Transverse colon (tissue), 4 donors: ENCODE measurements at regions not wholly inside any gene's neighbourhood (a gene's known extent, or its start where the extent isn't known, plus 50 kb on each side); places are given as distances from the start of the nearest gene placed in this dataset.

Source experiments
- DNase-seq: peaks from one replicate; pipeline ENCODE4 v3.0.0-alpha.2; 2019
- H3K27ac ChIP-seq, 4 donors: fragments of 200-600 bp; sonication (generic); 2 replicates each; pipeline ENCODE4 v1.5.1; 2016 to 2018; ENCODE audit warnings: inconsistent platforms in 4 of 4
- H3K27me3 ChIP-seq: fragments of 200-600 bp; sonication (generic); 2 replicates; pipeline ENCODE4 v1.5.1; 2017; ENCODE audit warnings: inconsistent platforms
- H3K36me3 ChIP-seq, 4 donors: fragments of 200-600 bp; sonication (generic); 2 replicates each; pipeline ENCODE4 v1.5.1; 2017 to 2019; ENCODE audit warnings: inconsistent platforms in 4 of 4
- H3K4me1 ChIP-seq, 4 donors: fragments of 200-600 bp; sonication (generic); 2 replicates each; pipeline ENCODE4 v1.5.1; 2017 to 2020; ENCODE audit warnings: inconsistent platforms in 4 of 4
- H3K4me3 ChIP-seq, 4 donors: fragments of 200-600 bp; sonication (generic); 1 replicate in 1 of 4; 2 replicates in 3 of 4; pipeline versions ENCODE4 v1.5.1 to v1.6.1; 2017 to 2019; ENCODE audit warnings: inconsistent platforms in 4 of 4
- H3K9me3 ChIP-seq, 2 donors: fragments of 200-600 bp; sonication (generic); 2 replicates each; pipeline ENCODE4 v1.5.1; 2017 to 2019; ENCODE audit warnings: inconsistent platforms in 2 of 2
- EP300 ChIP-seq: sonication (generic); formaldehyde crosslinking; IDR thresholded peaks from one replicate; pipeline ENCODE4 v1.6.1; 2017; ENCODE audit warnings: antibody characterized with exemption, low read depth
- POLR2A ChIP-seq: fragments of 450-650 bp; IDR thresholded peaks from one replicate; pipeline ENCODE4 v1.6.1; 2016; ENCODE audit warnings: antibody characterized with exemption, mild to moderate bottlenecking, moderate library complexity
- POLR2AphosphoS5 ChIP-seq, 3 donors: sonication (generic); formaldehyde crosslinking; IDR thresholded peaks; one replicate each; pipeline ENCODE4 v1.6.1; 2016; ENCODE audit warnings: antibody characterized with exemption in 3 of 3
- WGBS, 2 donors: methylation state at CpG; one replicate each; pipeline ENCODE4 v1.1.5; 2018; ENCODE audit warnings: low coverage in 1 of 2; 5-methylcytosine and 5-hydroxymethylcytosine counted together
- in situ Hi-C, 4 donors: fragments of 200-750 bp; cut with MboI; loops; one replicate each; pipeline versions ENCODE4 v1.15.0 to v1.15.1; 2017; ENCODE audit warnings: low sequenced_read_pairs in 3 of 4, low pct_ligation_motif_present in 1 of 4, low pct_unique_long_range_greater_than_20kb in 1 of 4
- intact Hi-C: fragments of 100-400 bp; cut with DNase I; formaldehyde crosslinking; loops from one replicate; pipeline ENCODE4 v1.15.1; 2023; ENCODE audit warnings: low total_unique reads
- TF ChIP-seq, protein P1 (sequence below), 5 experiments: fragments of 200-600 bp in 3 of 5; fragments of 450-650 bp in 2 of 5; sonication (generic) in 3 of 5; IDR thresholded peaks; 1 replicate in 2 of 5; 2 replicates in 3 of 5; pipeline ENCODE4 v1.5.1; 2016 to 2017; ENCODE audit warnings: antibody characterized with exemption in 5 of 5, inconsistent platforms in 3 of 5, mild to moderate bottlenecking in 2 of 5, moderate library complexity in 1 of 5

DNA sequence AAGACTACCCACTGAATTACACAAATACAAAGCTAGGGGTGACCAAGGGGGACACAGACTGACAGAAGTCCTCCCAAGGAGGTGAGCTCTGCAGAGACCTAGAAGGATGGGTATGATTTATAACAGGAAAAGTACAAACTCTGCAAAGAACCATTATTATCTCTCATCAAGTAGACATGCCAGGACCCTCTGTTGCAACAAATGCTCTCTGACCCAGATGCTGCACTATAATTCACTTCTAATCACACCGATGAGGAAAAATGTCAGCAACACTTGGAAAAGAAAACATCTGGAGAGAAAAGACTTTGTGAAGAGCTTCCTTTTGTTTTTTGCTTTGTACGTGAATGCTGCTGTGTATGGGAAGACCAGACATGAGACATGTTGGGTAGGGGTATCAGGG is 178.3 kb upstream of the PDE1C start:
- H3K9me3 ChIP-seq: no peaks in the 10 kb centered on the region
- no peak overlapping the region for H3K4me3 ChIP-seq
- in situ Hi-C loops (no loop called here), intact Hi-C loops (no loop called here)
- TF ChIP-seq POLR2A (no peak), POLR2AphosphoS5 (IDR thresholded peaks at IDR 0.05) (no peak), EP300 (no peak)
- TF ChIP-seq, protein P1, sequence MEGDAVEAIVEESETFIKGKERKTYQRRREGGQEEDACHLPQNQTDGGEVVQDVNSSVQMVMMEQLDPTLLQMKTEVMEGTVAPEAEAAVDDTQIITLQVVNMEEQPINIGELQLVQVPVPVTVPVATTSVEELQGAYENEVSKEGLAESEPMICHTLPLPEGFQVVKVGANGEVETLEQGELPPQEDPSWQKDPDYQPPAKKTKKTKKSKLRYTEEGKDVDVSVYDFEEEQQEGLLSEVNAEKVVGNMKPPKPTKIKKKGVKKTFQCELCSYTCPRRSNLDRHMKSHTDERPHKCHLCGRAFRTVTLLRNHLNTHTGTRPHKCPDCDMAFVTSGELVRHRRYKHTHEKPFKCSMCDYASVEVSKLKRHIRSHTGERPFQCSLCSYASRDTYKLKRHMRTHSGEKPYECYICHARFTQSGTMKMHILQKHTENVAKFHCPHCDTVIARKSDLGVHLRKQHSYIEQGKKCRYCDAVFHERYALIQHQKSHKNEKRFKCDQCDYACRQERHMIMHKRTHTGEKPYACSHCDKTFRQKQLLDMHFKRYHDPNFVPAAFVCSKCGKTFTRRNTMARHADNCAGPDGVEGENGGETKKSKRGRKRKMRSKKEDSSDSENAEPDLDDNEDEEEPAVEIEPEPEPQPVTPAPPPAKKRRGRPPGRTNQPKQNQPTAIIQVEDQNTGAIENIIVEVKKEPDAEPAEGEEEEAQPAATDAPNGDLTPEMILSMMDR (IDR thresholded peaks at IDR 0.05): no peak
- no peak for DNase-seq
- H3K4me1 ChIP-seq: no peaks in the 10 kb centered on the region
- 56 to 77% methylated on average over 2 of the region's 2 CpGs for WGBS, 2 donors
- no peaks in the 10 kb centered on the region for H3K27me3 ChIP-seq
- no peaks in the 10 kb centered on the region for H3K36me3 ChIP-seq
- no peak overlapping the region for H3K27ac ChIP-seq

DNA sequence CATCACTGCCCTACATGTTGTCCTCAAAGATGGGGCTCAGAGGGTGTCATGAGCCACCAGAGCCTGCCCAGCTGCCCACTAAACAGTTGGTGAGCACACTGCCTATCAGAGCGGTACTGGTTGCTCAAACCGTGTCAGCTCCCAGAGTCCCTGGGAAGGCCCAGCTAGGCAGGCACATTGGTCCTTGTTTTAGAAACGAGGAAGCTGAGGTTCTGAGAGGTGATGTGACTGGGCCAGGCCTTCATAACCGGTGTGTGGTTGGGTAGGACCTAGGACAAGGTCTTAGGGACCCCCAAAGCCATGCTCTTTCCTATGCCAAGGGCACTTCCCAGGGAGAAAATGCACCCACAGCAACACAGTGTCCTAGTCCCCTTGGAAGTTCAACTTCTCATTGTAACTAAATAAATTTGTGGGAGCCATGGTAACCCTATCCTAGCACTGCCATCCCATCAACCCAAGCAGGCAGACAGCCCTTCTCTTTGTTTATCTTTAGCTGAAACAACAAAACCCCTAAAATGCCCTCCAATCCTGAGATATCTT is 174.7 kb upstream of the PDE1C start:
- Histone ChIP-seq H3K27ac (no peak overlapping the region), H3K9me3 (no peaks in the 10 kb centered on the region), H3K4me3 (no peak overlapping the region), H3K27me3 (no peaks in the 10 kb centered on the region), H3K36me3 (no peaks in the 10 kb centered on the region), H3K4me1 (no peaks in the 10 kb centered on the region)
- in situ Hi-C loops (no loop called here), intact Hi-C loops (no loop called here)
- DNase-seq: no peak
- TF ChIP-seq, protein P1 (IDR thresholded peaks at IDR 0.05): no peak
- TF ChIP-seq EP300: no peak
- no peak for TF ChIP-seq POLR2AphosphoS5 (IDR thresholded peaks at IDR 0.05)
- TF ChIP-seq POLR2A: no peak
- WGBS, 2 donors: 58% methylated on average over 4 of the region's 4 CpGs; no CpG with 5 or more reads in 1 of the 2 donors

DNA sequence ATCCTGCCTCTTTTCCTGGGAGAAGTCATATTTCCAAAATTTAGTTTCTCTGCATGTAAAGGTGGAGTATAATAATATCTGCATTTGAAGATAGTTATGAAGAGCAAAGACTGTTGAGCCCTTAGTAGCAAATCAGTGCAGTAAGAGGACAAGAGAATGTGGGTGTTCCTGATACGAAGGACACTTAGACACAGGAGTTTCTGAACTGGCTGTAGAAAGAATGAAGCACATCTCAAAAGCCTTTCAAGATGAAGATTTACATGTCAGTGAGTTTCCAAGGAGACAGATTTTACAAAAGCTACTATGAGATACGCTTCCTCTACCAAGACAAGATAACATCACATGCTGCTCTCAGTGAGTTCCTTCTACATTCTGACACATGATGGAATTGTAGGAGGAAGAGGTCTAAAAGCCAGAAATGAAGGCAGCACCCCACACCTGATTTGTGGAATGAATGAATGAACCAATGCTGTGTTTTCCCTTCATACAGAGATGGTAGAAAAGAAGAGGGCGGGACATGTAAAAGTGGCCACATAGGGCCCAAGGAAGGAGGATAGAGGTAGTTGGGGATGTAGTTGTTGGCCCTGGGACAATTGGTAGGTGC is 173.6 kb upstream of the PDE1C start:
- no peak overlapping the region for H3K4me3 ChIP-seq
- no peaks in the 10 kb centered on the region for H3K9me3 ChIP-seq
- intact Hi-C loops: no loop called here
- H3K27ac ChIP-seq: no peak overlapping the region
- in situ Hi-C loops: no loop called here
- no peak for DNase-seq
- H3K4me1 ChIP-seq: no peaks in the 10 kb centered on the region
- no peaks in the 10 kb centered on the region for H3K27me3 ChIP-seq
- no peaks in the 10 kb centered on the region for H3K36me3 ChIP-seq
- WGBS, 2 donors: 77 to 79% methylated on average over 3 of the region's 3 CpGs
- TF ChIP-seq POLR2AphosphoS5 (IDR thresholded peaks at IDR 0.05): no peak

DNA sequence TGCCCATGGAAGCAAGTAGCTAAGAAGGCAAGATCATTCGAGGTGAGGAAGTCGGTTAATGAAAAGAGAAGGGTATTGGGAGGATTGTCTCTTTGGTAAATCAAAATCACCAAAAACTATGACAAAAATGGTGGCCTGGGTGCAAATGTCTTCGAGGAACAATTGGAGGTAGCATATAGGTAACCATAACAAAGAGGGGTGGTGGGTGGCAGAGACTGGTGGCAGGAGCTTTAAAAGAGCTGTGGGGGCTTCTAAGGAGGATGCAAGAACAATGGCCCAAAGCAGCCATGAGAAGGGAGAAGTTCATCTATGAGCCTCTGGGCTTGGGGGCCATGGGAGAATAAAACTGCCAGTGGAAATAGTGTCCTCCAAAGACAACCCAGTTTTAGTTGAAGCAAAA is 172.2 kb upstream of the PDE1C start:
- Histone ChIP-seq H3K27me3 (no peaks in the 10 kb centered on the region), H3K9me3 (no peaks in the 10 kb centered on the region), H3K27ac (no peak overlapping the region), H3K4me3 (no peak overlapping the region), H3K4me1 (no peaks in the 10 kb centered on the region), H3K36me3 (no peaks in the 10 kb centered on the region)
- intact Hi-C loops: no loop called here
- in situ Hi-C loops: no loop called here
- DNase-seq: no peak
- no peak for TF ChIP-seq EP300
- no peak for TF ChIP-seq POLR2A
- no peak for TF ChIP-seq POLR2AphosphoS5 (IDR thresholded peaks at IDR 0.05)
- TF ChIP-seq, protein P1 (IDR thresholded peaks at IDR 0.05): no peak
- 44 to 53% methylated on average over 3 of the region's 3 CpGs for WGBS, 2 donors

DNA sequence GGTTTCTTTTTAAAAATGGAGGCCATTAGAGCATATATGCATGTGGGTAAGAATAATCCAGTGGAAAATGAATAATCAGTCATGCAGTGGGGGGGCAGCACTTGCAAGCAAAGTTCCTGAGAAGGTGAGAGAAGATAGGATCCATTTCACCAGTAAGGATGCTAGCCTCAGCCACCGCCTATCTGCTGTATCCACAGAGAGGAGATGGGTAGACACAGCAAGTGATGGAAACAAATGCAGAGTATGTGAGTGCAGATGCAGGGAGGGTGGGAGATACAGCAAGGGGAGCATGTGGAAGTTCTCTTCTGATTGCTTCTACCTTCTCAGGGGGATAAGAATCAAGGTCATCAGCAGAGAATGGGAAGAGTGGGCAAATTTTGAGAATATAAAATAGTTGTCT is 171.4 kb upstream of the PDE1C start:
- DNase-seq: no peak
- H3K9me3 ChIP-seq: no peaks in the 10 kb centered on the region
- TF ChIP-seq POLR2A (no peak), EP300 (no peak), POLR2AphosphoS5 (IDR thresholded peaks at IDR 0.05) (no peak)
- TF ChIP-seq, protein P1 (IDR thresholded peaks at IDR 0.05): no peak
- H3K36me3 ChIP-seq: no peaks in the 10 kb centered on the region
- in situ Hi-C loops: no loop called here
- no peak overlapping the region for H3K27ac ChIP-seq
- H3K4me3 ChIP-seq: no peak overlapping the region
- intact Hi-C loops: no loop called here
- no peaks in the 10 kb centered on the region for H3K27me3 ChIP-seq
- WGBS, 2 donors: 89 to 100% methylated on average over 1 of the region's 1 CpG
- no peaks in the 10 kb centered on the region for H3K4me1 ChIP-seq
